ENCODE measurements at regions not wholly inside any gene's neighbourhood (a gene's known extent, or its start where the extent isn't known, plus 50 kb on each side); places are given as distances from the start of the nearest gene placed in this dataset.

DNA sequence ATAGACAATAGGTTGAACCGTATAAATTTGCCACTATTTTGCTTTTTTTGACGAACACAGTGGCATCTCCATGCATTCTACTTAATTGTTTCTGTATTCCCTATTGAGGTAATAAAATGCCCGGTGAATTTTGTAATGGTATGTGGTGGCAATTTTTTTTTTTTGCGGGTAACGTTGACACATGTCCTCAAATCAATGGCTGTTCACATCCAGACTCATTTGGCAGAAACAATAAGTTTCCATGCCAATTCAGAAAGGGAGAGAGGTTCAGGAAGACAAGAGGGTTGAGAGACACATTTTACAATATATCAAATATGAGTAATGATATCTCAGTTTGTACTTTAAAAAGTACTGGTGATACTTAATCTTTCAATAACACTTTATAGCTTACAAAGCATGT lies 463.9 kb downstream of the WDR72 start:
- H3K9me3 ChIP-seq: no peaks in the 10 kb centered on the region
- H3K27ac ChIP-seq: no peak overlapping the region
- no peak overlapping the region for H3K4me3 ChIP-seq
- H3K36me3 ChIP-seq: no peaks in the 10 kb centered on the region
- no peak for TF ChIP-seq POLR2A (IDR thresholded peaks at IDR 0.05)
- TF ChIP-seq, protein P1, sequence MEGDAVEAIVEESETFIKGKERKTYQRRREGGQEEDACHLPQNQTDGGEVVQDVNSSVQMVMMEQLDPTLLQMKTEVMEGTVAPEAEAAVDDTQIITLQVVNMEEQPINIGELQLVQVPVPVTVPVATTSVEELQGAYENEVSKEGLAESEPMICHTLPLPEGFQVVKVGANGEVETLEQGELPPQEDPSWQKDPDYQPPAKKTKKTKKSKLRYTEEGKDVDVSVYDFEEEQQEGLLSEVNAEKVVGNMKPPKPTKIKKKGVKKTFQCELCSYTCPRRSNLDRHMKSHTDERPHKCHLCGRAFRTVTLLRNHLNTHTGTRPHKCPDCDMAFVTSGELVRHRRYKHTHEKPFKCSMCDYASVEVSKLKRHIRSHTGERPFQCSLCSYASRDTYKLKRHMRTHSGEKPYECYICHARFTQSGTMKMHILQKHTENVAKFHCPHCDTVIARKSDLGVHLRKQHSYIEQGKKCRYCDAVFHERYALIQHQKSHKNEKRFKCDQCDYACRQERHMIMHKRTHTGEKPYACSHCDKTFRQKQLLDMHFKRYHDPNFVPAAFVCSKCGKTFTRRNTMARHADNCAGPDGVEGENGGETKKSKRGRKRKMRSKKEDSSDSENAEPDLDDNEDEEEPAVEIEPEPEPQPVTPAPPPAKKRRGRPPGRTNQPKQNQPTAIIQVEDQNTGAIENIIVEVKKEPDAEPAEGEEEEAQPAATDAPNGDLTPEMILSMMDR (IDR thresholded peaks at IDR 0.05): no peak
- H3K4me1 ChIP-seq: no peaks in the 10 kb centered on the region
- H3K27me3 ChIP-seq: no peaks in the 10 kb centered on the region
- DNase-seq: no peak
- intact Hi-C loops (cut with DNase I; ENCODE audit: low total_unique reads): no loop called here

DNA sequence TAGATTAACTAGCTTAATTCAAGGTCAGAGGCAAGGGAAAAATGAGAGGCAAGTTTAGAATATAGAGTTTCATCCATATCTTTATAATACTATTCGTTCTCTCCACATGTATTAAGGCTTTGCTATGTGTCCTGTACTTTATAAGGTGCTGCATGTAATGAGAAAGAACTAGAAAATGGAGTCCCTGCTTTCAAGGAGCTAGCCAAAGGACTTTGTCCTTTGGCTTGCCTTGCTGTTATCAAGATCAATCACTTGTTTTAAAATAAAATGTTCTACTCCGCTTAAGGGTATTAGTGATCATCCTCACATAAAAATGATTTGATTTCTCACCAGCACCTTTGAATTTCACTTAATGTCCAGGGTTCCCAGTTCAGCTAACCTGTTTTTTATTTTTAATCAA lies 470.9 kb downstream of the WDR72 start:
- Histone ChIP-seq H3K4me1 (no peaks in the 10 kb centered on the region), H3K4me3 (no peak overlapping the region)
- TF ChIP-seq POLR2A (IDR thresholded peaks at IDR 0.05): no peak
- TF ChIP-seq, protein P1 (IDR thresholded peaks at IDR 0.05): no peak

DNA sequence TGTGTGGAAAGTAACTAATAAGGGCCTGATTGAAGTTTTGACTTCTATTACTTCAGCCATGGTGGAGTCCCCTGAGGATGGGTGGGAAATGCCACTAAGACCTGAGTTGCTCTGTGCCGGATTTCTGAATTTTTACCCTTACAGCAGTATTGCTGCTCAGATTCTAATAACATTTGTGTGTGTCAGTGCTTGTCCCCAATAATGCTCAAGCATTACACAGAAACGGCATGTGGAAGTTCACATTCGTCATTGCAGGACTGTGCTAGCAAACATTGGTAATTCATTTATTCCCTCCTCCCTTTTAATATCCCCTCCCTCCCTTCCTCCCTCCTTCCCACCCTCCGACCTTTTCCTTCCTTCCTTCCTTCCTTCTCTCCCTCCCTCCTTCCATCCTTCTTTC lies 484.5 kb upstream of the ONECUT1 start:
- Histone ChIP-seq H3K4me3 (no peak overlapping the region), H3K9me3 (no peaks in the 10 kb centered on the region), H3K4me1 (no peaks in the 10 kb centered on the region), H3K27me3 (no peaks in the 10 kb centered on the region), H3K36me3 (no peaks in the 10 kb centered on the region), H3K27ac (no peak overlapping the region)
- no peak for TF ChIP-seq POLR2A (IDR thresholded peaks at IDR 0.05)
- TF ChIP-seq, protein P1 (IDR thresholded peaks at IDR 0.05): no peak
- DNase-seq: no peak
- intact Hi-C loops (cut with DNase I; ENCODE audit: low total_unique reads): no loop called here

More for the DNA sequence above, 470.9 kb downstream of the WDR72 start:
- H3K27ac ChIP-seq: no peak overlapping the region
- no peaks in the 10 kb centered on the region for H3K36me3 ChIP-seq
- H3K9me3 ChIP-seq: no peaks in the 10 kb centered on the region
- intact Hi-C loops (cut with DNase I; ENCODE audit: low total_unique reads): no loop called here
- no peak for DNase-seq
- H3K27me3 ChIP-seq: no peaks in the 10 kb centered on the region

DNA sequence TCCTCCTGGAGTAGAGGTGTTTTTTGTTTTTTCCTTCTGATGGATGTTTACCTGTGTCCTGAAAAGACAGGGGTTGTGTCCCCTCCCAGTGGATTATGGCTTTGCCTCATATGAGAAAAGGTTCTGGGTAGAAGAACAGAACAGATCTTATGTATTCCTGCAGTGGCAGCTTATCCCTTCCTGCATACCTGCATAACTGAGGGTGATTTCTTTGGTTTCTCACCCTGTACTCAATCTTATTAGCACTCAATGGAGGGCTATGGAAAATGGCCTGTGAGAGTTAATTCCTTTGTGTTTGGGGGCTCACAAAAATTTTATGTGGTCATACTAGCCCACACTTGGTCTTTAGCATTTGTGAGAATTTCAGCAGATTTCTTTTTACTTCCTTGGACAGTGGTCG lies 482.0 kb upstream of the ONECUT1 start:
- Histone ChIP-seq H3K36me3 (no peaks in the 10 kb centered on the region), H3K4me1 (no peaks in the 10 kb centered on the region), H3K9me3 (no peaks in the 10 kb centered on the region), H3K27me3 (no peaks in the 10 kb centered on the region), H3K4me3 (no peak overlapping the region), H3K27ac (no peak overlapping the region)
- DNase-seq: no peak
- TF ChIP-seq, protein P1 (IDR thresholded peaks at IDR 0.05): no peak
- no peak for TF ChIP-seq POLR2A (IDR thresholded peaks at IDR 0.05)
- intact Hi-C loops (cut with DNase I; ENCODE audit: low total_unique reads): no loop called here

DNA sequence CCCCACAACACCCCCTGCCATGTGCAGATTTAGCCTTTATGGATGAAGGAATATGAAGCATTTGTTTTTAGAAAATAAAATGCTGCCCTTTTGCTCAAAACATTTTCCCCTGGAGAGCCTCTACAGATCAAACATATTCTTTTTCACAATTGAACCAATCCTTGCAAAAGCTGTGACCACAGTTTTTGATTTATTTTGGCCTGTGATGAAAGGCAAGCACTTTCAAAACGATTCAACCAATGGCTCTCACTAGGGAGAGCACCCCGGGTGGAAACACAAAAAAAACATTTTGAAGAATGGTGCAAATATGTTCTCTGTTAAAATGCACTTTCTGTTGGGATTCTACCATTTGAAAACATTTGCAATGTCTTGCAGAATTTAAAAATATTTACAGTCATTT lies 476.0 kb upstream of the ONECUT1 start:
- DNase-seq: no peak
- intact Hi-C loops (cut with DNase I; ENCODE audit: low total_unique reads): no loop called here
- Histone ChIP-seq H3K9me3 (no peaks in the 10 kb centered on the region), H3K27ac (no peak overlapping the region), H3K36me3 (no peaks in the 10 kb centered on the region), H3K4me1 (no peaks in the 10 kb centered on the region), H3K4me3 (no peak overlapping the region), H3K27me3 (no peaks in the 10 kb centered on the region)
- no peak for TF ChIP-seq POLR2A (IDR thresholded peaks at IDR 0.05)
- TF ChIP-seq, protein P1 (IDR thresholded peaks at IDR 0.05): no peak

Data from uterus (tissue), 3 donors.